ENCODE measurements at regions not wholly inside any gene's neighbourhood (a gene's known extent, or its start where the extent isn't known, plus 50 kb on each side); places are given as distances from the start of the nearest gene placed in this dataset.

DNA sequence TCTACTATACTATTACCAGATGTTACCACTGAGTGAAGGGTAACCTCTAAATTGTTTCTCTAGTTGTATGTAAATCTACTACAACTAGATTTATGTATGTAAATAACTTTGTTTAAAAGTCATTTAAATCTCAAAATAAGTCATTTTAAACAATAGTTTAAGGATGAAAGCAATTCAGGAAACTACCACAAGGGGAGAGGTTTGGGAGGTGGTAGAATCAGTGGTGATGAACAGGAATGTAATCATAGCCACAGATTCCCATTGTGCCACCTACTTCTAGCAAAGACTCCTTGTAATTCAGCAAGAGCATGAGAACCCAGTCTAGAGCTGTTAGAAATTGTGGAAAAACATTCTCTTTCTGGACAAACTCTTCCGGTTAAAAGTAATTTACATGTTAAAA, 234.6 kb downstream of the SLC7A11 start:
- Mint-ChIP-seq H3K9me3 (no peaks in the 10 kb centered on the region), H3K36me3 (no peaks in the 10 kb centered on the region), H3K4me3 (no peak overlapping the region), H3K27ac (no peak overlapping the region), H3K27me3 (ENCODE audit: low read depth in 3 of 3) (peaks cover 0 to 1% (median 0%) of the 10 kb centered on the region in 3 donors), H3K4me1 (no peaks in the 10 kb centered on the region)
- Histone ChIP-seq H3K79me2 (ENCODE audit: insufficient read depth, low read length) (no peaks in the 10 kb centered on the region), H3K27ac (ENCODE audit: low read depth in 1 of 2, low read length in 2 of 2) (no peak overlapping the region), H3K4me2 (replicated peaks; ENCODE audit: extremely low read depth, low read length, poor library complexity, severe bottlenecking) (no peak overlapping the region), H3K9me3 (replicated peaks in 1 of 2; ENCODE audit: control insufficient read depth in 1 of 2, insufficient read depth in 1 of 2, low read length in 2 of 2) (no peaks in the 10 kb centered on the region), H3K36me3 (replicated peaks in 1 of 2; ENCODE audit: control insufficient read depth in 1 of 2, insufficient read depth in 2 of 2, low read length in 2 of 2) (no peaks in the 10 kb centered on the region), H3K4me1 (ENCODE audit: control insufficient read depth in 1 of 2, insufficient read depth in 2 of 2, low read length in 2 of 2) (no peaks in the 10 kb centered on the region), H2AFZ (ENCODE audit: insufficient read depth, low read depth, low read length, poor library complexity, severe bottlenecking) (no peak overlapping the region), H3K9ac (ENCODE audit: insufficient read depth, low read length, poor library complexity, severe bottlenecking) (no peak overlapping the region), H4K20me1 (ENCODE audit: insufficient read depth, low read length) (no peaks in the 10 kb centered on the region), H3K27me3 (ENCODE audit: control insufficient read depth in 2 of 2, insufficient read depth in 2 of 2, low read length in 2 of 2) (no peaks in the 10 kb centered on the region), H3K4me3 (replicated peaks in 1 of 3; ENCODE audit: low read depth in 2 of 3, low read length in 3 of 3) (no peak overlapping the region)
- TF ChIP-seq, protein P1, sequence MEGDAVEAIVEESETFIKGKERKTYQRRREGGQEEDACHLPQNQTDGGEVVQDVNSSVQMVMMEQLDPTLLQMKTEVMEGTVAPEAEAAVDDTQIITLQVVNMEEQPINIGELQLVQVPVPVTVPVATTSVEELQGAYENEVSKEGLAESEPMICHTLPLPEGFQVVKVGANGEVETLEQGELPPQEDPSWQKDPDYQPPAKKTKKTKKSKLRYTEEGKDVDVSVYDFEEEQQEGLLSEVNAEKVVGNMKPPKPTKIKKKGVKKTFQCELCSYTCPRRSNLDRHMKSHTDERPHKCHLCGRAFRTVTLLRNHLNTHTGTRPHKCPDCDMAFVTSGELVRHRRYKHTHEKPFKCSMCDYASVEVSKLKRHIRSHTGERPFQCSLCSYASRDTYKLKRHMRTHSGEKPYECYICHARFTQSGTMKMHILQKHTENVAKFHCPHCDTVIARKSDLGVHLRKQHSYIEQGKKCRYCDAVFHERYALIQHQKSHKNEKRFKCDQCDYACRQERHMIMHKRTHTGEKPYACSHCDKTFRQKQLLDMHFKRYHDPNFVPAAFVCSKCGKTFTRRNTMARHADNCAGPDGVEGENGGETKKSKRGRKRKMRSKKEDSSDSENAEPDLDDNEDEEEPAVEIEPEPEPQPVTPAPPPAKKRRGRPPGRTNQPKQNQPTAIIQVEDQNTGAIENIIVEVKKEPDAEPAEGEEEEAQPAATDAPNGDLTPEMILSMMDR (IDR thresholded peaks at IDR 0.05), result no peak
- WGBS (ENCODE audit: insufficient coverage), result no CpG with 5 or more reads among the region's 1 CpG
- DNase-seq, result no peak
- intact Hi-C loops (cut with micrococcal nuclease), result no loop called here

DNA sequence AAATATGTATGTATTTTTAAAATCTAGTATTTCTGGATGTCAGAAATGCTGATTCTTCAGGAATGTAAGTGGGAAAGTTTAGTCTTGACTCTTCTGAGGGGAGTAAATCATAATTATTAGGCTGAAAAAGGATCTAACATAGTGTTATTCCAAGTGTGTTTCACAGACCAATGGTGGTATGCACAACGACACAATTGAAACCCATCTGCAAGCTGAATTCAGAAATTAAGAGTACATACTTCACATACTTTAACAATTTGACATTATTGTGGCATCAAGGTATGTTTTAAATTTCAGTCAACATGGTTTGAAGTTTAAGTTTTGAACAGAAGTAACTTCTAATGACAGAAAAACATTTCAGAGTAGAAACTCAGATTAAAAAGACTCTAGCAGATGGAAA, 236.7 kb downstream of the SLC7A11 start:
- H3K36me3 ChIP-seq (replicated peaks in 1 of 2; ENCODE audit: control insufficient read depth in 1 of 2, insufficient read depth in 2 of 2, low read length in 2 of 2), result no peaks in the 10 kb centered on the region
- intact Hi-C loops (cut with micrococcal nuclease), result no loop called here
- H3K36me3 Mint-ChIP-seq, result no peaks in the 10 kb centered on the region
- WGBS (ENCODE audit: insufficient coverage), result no CpG with 5 or more reads among the region's 1 CpG
- H3K27me3 Mint-ChIP-seq (ENCODE audit: low read depth in 3 of 3), result no peaks in the 10 kb centered on the region
- H3K9me3 Mint-ChIP-seq, result no peaks in the 10 kb centered on the region
- no peak overlapping the region for H3K9ac ChIP-seq (ENCODE audit: insufficient read depth, low read length, poor library complexity, severe bottlenecking)
- no peak overlapping the region for H3K4me3 Mint-ChIP-seq
- no peak for DNase-seq
- TF ChIP-seq, protein P1 (IDR thresholded peaks at IDR 0.05), result no peak
- no peak overlapping the region for H3K4me3 ChIP-seq (replicated peaks in 1 of 3; ENCODE audit: low read depth in 2 of 3, low read length in 3 of 3)
- H2AFZ ChIP-seq (ENCODE audit: insufficient read depth, low read depth, low read length, poor library complexity, severe bottlenecking), result no peak overlapping the region
- H4K20me1 ChIP-seq (ENCODE audit: insufficient read depth, low read length), result no peaks in the 10 kb centered on the region
- H3K4me2 ChIP-seq (replicated peaks; ENCODE audit: extremely low read depth, low read length, poor library complexity, severe bottlenecking), result no peak overlapping the region
- H3K27ac ChIP-seq (ENCODE audit: low read depth in 1 of 2, low read length in 2 of 2), result no peak overlapping the region
- no peaks in the 10 kb centered on the region for H3K79me2 ChIP-seq (ENCODE audit: insufficient read depth, low read length)
- H3K27me3 ChIP-seq (ENCODE audit: control insufficient read depth in 2 of 2, insufficient read depth in 2 of 2, low read length in 2 of 2), result no peaks in the 10 kb centered on the region
- H3K27ac Mint-ChIP-seq, result no peak overlapping the region
- H3K9me3 ChIP-seq (replicated peaks in 1 of 2; ENCODE audit: control insufficient read depth in 1 of 2, insufficient read depth in 1 of 2, low read length in 2 of 2), result no peaks in the 10 kb centered on the region
- H3K4me1 ChIP-seq (ENCODE audit: control insufficient read depth in 1 of 2, insufficient read depth in 2 of 2, low read length in 2 of 2), result no peaks in the 10 kb centered on the region
- no peaks in the 10 kb centered on the region for H3K4me1 Mint-ChIP-seq
